GM23338 (cell line): ENCODE measurements at regions not wholly inside any gene's neighbourhood (a gene's known extent, or its start where the extent isn't known, plus 50 kb on each side); places are given as distances from the start of the nearest gene placed in this dataset.

Source experiments
- ATAC-seq: fragments of 200-7000 bp; cut with Tn5 transposase; 3 replicates; pipeline ENCODE4 v1.9.1; 2020
- DNase-seq: peaks from one replicate; pipeline ENCODE4 v3.0.0-alpha.2; 2015; ENCODE audit warnings: low spot score
- H2AFZ ChIP-seq: fragments of 200-600 bp; sonication (generic); 2 replicates; pipeline ENCODE4 v1.8.0; 2016; ENCODE audit warnings: antibody characterized with exemption, mild to moderate bottlenecking, moderate library complexity
- H3F3A ChIP-seq: fragments of 200-600 bp; sonication (generic); replicated peaks from 2 replicates; pipeline ENCODE4 v1.8.0; 2017; ENCODE audit warnings: antibody characterized with exemption, mixed run types, low read depth
- H3K27ac ChIP-seq: fragments of 200-600 bp; sonication (generic); 2 replicates; pipeline ENCODE4 v1.6.1; 2016; ENCODE audit warnings: low read depth
- H3K27me3 ChIP-seq: fragments of 200-600 bp; sonication (generic); 2 replicates; pipeline ENCODE4 v1.8.0; 2016; ENCODE audit warnings: mild to moderate bottlenecking, mixed run types, moderate library complexity; ENCODE audit not compliant: insufficient read depth
- H3K36me3 ChIP-seq: fragments of 200-600 bp; sonication (generic); 2 replicates; pipeline ENCODE4 v1.8.0; 2016; ENCODE audit warnings: mild to moderate bottlenecking; ENCODE audit not compliant: insufficient read depth
- H3K4me1 ChIP-seq: fragments of 200-600 bp; sonication (generic); 2 replicates; pipeline ENCODE4 v1.8.0; 2016; ENCODE audit warnings: mild to moderate bottlenecking, moderate library complexity; ENCODE audit not compliant: insufficient read depth
- H3K4me2 ChIP-seq: fragments of 200-600 bp; sonication (generic); 2 replicates; pipeline ENCODE4 v1.7.1; 2017; ENCODE audit warnings: mixed run types
- H3K4me3 ChIP-seq: fragments of 200-600 bp; sonication (generic); 2 replicates; pipeline ENCODE4 v1.6.1; 2016; ENCODE audit warnings: mixed run types
- H3K79me2 ChIP-seq: fragments of 200-600 bp; sonication (generic); replicated peaks from 2 replicates; pipeline ENCODE4 v1.8.0; 2017; ENCODE audit warnings: mild to moderate bottlenecking; ENCODE audit not compliant: insufficient read depth
- H3K9me2 ChIP-seq: fragments of 200-600 bp; sonication (generic); 2 replicates; pipeline ENCODE4 v1.8.0; 2017; ENCODE audit not compliant: insufficient read depth
- H4K20me1 ChIP-seq: fragments of 200-600 bp; sonication (generic); replicated peaks from 2 replicates; pipeline ENCODE4 v1.8.0; 2017; ENCODE audit warnings: mild to moderate bottlenecking; ENCODE audit not compliant: insufficient read depth
- H3K27ac Mint-ChIP-seq: 2 replicates; pipeline ENCODE4 v1.8.0; 2020; ENCODE audit warnings: inconsistent platforms, mild to moderate bottlenecking, moderate library complexity, mixed read lengths
- H3K27me3 Mint-ChIP-seq: 3 replicates; pipeline ENCODE4 v1.8.0; 2022; ENCODE audit warnings: low read depth, mild to moderate bottlenecking, moderate library complexity, mixed read lengths, inconsistent platforms; ENCODE audit not compliant: insufficient read depth, poor library complexity
- H3K36me3 Mint-ChIP-seq: 3 replicates; pipeline ENCODE4 v1.8.0; 2021; ENCODE audit warnings: low read depth, mild to moderate bottlenecking, inconsistent platforms, moderate library complexity, mixed read lengths
- H3K4me1 Mint-ChIP-seq: 3 replicates; pipeline ENCODE4 v1.8.0; 2020; ENCODE audit warnings: mild to moderate bottlenecking, inconsistent platforms, mixed read lengths
- H3K4me3 Mint-ChIP-seq: 3 replicates; pipeline ENCODE4 v1.8.0; 2021; ENCODE audit warnings: moderate library complexity, mild to moderate bottlenecking, inconsistent platforms, mixed read lengths
- H3K9me3 Mint-ChIP-seq: 3 replicates; pipeline ENCODE4 v1.8.0; 2020; ENCODE audit warnings: moderate library complexity, mild to moderate bottlenecking, inconsistent platforms, mixed read lengths
- CREB1 ChIP-seq: fragments of 250-450 bp; sonication (Bioruptor Pico); IDR thresholded peaks from 2 replicates; pipeline ENCODE4 v1.5.0; 2020; ENCODE audit warnings: low read depth, mild to moderate bottlenecking, moderate library complexity
- NANOG ChIP-seq: IDR thresholded peaks from 2 replicates; pipeline ENCODE4 v1.6.1; 2016; ENCODE audit warnings: antibody characterized with exemption, borderline replicate concordance
- POLR2AphosphoS5 ChIP-seq: IDR thresholded peaks from 2 replicates; pipeline ENCODE4 v1.6.1; 2016; ENCODE audit warnings: antibody characterized with exemption, low read depth
- STAT1 ChIP-seq: IDR thresholded peaks from one replicate; pipeline ENCODE4 v1.6.1; 2016; ENCODE audit warnings: antibody characterized with exemption; ENCODE audit not compliant: unreplicated experiment
- ZNF114 ChIP-seq: fragments of 250-450 bp; sonication (Bioruptor Pico); IDR thresholded peaks from 2 replicates; pipeline ENCODE4 v1.5.0; 2020; ENCODE audit warnings: mild to moderate bottlenecking, moderate library complexity
- ZNF331 ChIP-seq: fragments of 250-450 bp; sonication (Bioruptor Pico); IDR thresholded peaks from 2 replicates; pipeline ENCODE4 v1.5.0; 2020; ENCODE audit warnings: low read depth, mild to moderate bottlenecking, moderate library complexity
- ZNF462 ChIP-seq: fragments of 250-450 bp; sonication (Bioruptor Pico); IDR thresholded peaks from 2 replicates; pipeline ENCODE4 v1.5.0; 2020; ENCODE audit warnings: mild to moderate bottlenecking, moderate library complexity
- TF ChIP-seq, protein P1 (sequence below): IDR thresholded peaks from one replicate; pipeline ENCODE4 v1.6.1; 2018; ENCODE audit warnings: antibody characterized with exemption; ENCODE audit not compliant: unreplicated experiment
- TF ChIP-seq, protein P2 (sequence below), 2 experiments: fragments of 200-600 bp in 1 of 2; sonication (generic) in 1 of 2; conservative IDR thresholded peaks; 2 replicates each; pipeline versions ENCODE4 v1.5.1 to v1.6.1; 2016 to 2017; ENCODE audit warnings: antibody characterized with exemption in 2 of 2, low read depth in 2 of 2, mild to moderate bottlenecking in 2 of 2, moderate library complexity in 1 of 2

DNA sequence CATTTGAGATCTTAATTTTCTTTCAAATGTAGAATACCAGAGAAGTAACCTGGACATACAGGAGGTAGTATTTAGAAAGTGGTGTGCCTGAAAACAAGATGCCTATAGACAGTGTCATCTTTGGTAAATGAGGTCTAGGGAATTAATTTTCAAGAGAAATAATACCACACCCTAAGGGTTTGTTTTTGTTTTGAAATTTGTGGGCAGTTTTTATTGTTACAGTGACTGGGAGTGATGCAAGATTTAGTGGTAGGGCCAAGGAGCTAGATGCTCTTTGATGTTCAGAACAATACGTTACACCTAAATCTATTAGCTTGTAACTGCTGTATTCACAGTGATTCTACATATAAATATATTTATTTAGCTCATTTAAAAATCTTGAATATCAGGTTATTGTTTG lies 856.5 kb upstream of the MAP3K7 start:
- ATAC-seq = no peak
- TF ChIP-seq ZNF331 (CRISPR knock-in tag) = no peak
- TF ChIP-seq, protein P1, sequence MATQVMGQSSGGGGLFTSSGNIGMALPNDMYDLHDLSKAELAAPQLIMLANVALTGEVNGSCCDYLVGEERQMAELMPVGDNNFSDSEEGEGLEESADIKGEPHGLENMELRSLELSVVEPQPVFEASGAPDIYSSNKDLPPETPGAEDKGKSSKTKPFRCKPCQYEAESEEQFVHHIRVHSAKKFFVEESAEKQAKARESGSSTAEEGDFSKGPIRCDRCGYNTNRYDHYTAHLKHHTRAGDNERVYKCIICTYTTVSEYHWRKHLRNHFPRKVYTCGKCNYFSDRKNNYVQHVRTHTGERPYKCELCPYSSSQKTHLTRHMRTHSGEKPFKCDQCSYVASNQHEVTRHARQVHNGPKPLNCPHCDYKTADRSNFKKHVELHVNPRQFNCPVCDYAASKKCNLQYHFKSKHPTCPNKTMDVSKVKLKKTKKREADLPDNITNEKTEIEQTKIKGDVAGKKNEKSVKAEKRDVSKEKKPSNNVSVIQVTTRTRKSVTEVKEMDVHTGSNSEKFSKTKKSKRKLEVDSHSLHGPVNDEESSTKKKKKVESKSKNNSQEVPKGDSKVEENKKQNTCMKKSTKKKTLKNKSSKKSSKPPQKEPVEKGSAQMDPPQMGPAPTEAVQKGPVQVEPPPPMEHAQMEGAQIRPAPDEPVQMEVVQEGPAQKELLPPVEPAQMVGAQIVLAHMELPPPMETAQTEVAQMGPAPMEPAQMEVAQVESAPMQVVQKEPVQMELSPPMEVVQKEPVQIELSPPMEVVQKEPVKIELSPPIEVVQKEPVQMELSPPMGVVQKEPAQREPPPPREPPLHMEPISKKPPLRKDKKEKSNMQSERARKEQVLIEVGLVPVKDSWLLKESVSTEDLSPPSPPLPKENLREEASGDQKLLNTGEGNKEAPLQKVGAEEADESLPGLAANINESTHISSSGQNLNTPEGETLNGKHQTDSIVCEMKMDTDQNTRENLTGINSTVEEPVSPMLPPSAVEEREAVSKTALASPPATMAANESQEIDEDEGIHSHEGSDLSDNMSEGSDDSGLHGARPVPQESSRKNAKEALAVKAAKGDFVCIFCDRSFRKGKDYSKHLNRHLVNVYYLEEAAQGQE = no peak
- TF ChIP-seq, protein P2, sequence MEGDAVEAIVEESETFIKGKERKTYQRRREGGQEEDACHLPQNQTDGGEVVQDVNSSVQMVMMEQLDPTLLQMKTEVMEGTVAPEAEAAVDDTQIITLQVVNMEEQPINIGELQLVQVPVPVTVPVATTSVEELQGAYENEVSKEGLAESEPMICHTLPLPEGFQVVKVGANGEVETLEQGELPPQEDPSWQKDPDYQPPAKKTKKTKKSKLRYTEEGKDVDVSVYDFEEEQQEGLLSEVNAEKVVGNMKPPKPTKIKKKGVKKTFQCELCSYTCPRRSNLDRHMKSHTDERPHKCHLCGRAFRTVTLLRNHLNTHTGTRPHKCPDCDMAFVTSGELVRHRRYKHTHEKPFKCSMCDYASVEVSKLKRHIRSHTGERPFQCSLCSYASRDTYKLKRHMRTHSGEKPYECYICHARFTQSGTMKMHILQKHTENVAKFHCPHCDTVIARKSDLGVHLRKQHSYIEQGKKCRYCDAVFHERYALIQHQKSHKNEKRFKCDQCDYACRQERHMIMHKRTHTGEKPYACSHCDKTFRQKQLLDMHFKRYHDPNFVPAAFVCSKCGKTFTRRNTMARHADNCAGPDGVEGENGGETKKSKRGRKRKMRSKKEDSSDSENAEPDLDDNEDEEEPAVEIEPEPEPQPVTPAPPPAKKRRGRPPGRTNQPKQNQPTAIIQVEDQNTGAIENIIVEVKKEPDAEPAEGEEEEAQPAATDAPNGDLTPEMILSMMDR (conservative IDR thresholded peaks at IDR 0.05; ENCODE audit: low read depth in 2 of 2) = no peak
- no peak for TF ChIP-seq NANOG
- no peak for TF ChIP-seq CREB1 (CRISPR knock-in tag)
- TF ChIP-seq STAT1 = no peak
- no peak for TF ChIP-seq POLR2AphosphoS5
- TF ChIP-seq ZNF114 (CRISPR knock-in tag) = no peak
- no peak for TF ChIP-seq ZNF462 (CRISPR knock-in tag)

More for the DNA sequence above, 856.5 kb upstream of the MAP3K7 start:
- no peak overlapping the region for H3K4me3 ChIP-seq
- no peak overlapping the region for H3K27ac ChIP-seq
- H4K20me1 ChIP-seq = no peaks in the 10 kb centered on the region
- DNase-seq = no peak
- no peak overlapping the region for H3K27ac Mint-ChIP-seq
- H3K27me3 Mint-ChIP-seq = peaks cover 5% of the 10 kb centered on the region
- H3K27me3 ChIP-seq = no peaks in the 10 kb centered on the region
- H2AFZ ChIP-seq = no peak overlapping the region
- H3K79me2 ChIP-seq = no peaks in the 10 kb centered on the region
- no peaks in the 10 kb centered on the region for H3K36me3 ChIP-seq
- H3K4me3 Mint-ChIP-seq = no peak overlapping the region
- no peak overlapping the region for H3K4me2 ChIP-seq
- H3F3A ChIP-seq = no peaks in the 10 kb centered on the region
- H3K4me1 ChIP-seq = no peaks in the 10 kb centered on the region; the same call in 1 of the 2 replicates
- H3K36me3 Mint-ChIP-seq = no peaks in the 10 kb centered on the region
- no peaks in the 10 kb centered on the region for H3K9me3 Mint-ChIP-seq
- H3K9me2 ChIP-seq = no peaks in the 10 kb centered on the region
- H3K4me1 Mint-ChIP-seq = peaks cover 4% of the 10 kb centered on the region; the same call in 1 of the 3 replicates
